HG03025 (cell line): ENCODE measurements at regions not wholly inside any gene's neighbourhood (a gene's known extent, or its start where the extent isn't known, plus 50 kb on each side); places are given as distances from the start of the nearest gene placed in this dataset.

ENCODE experiments used
- ATAC-seq: cut with Tn5 transposase; IDR thresholded peaks from one replicate; pipeline ENCODE4 v1.9.1; 2021; ENCODE audit warnings: mild to moderate bottlenecking, moderate library complexity; ENCODE audit not compliant: unreplicated experiment, low FRiP score

DNA sequence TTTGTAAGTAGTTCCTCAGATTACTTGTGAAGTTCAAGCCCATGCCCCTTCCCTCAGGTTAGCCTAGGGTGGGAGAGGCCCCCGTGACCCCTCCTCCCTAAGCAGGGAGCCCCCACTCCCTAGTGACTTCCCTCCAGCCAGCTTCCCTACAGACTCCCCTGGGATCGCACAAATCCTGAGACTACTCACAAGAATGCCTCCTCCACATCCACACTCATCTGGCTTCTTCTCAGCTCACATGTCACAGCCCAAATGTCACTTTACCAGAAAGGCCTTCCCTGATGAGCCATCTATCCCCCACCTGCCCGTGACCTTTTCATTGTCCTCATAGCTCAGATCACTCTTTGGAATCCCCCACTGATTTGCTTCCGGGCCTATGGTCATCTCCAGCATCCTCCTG, 96.7 kb upstream of the ARAP3 start:
- ATAC-seq = no peak

DNA sequence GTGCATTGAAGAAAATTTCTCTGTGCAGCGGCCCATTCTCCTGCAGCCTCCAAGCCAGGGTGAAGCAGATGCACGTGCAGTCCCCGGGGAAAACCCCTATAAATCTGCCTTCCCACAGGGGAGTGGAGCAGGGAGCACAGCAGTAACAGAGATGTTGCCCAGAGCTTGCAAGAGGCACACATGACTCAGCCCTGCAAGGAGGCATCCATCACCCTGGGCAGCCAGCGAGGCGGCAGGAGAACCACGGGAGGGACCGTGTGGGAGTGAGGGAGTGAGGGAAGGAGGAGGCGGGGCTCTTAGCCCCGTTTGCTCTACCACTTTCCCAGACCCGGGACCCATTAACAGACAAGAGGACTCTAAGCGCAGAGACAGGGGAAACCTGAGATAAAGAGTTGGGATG, 96.2 kb upstream of the ARAP3 start:
- no peak for ATAC-seq

DNA sequence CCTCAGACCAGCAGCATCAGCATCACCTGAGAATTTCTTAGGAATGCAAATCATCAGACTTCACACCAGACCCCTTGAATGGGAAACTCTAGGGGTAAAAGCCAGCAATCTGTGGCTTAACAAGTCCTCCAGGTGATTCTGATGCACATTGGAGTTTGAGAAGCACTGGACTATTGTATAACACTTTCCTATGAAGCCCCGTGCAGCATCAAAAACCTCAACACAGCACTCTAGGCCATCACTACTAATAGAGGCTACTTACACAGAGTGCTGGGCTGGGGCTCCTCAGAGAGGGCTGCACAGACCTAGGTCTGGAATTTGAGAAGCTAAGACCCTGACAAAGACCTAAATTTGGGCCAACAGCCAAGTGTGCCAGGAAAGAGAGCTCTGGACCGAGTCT, 95.7 kb upstream of the ARAP3 start:
- no peak for ATAC-seq

DNA sequence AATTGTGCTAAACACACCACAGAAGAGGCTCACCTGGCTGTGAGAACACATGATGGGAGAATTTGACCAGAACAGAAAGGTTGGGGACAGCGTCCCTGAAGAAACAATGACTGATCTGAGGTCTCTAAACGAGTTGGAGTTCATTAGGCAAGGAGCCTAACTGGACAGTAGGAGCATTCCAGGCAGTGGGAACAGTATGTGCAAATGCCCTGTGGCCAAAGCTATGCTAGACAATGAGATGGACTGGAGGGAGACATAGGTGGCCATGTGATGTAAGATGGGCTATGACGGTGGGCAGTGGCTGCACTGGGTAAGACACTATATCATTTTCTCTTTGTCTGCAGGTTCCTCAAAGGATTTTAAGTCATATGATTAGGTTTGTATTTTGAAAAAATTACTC, 95.1 kb upstream of the ARAP3 start:
- no peak for ATAC-seq

DNA sequence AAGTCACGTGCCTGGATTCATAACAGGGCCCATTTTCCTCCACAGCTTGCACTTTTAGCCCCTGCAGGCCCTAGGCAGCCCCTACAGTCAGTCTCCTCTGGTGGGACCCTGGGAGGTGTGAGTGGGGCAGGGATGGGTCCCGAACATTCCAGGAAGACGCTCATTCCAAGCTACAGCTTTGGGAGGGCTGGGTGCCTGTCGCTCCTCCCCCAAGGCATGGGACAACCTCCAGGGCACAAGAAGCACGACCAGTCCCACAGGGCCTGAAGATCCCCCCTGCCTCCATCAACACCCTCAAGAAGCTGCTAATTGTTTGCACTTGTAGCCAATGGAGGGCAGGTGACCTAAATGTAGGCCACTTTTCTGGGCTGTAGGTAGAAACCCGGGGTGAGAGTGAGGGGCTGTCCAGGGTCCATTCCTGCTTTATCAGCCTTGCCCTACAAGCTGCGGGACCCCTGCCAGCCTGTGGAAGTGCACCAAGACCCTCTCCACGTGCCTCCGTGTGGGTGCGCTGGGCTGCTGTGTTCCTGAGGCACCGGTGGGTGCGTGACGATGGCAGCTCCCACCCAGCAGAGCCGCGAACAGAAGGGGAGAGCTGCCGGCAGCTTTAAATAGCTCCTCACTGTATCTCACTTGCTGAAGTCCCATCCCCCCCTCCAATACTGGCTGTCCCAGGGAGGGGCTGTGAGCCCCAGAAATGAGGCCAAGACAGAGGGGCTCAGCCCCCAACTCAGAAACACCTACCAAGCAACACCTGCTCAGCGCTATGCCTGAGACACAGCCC, 91.9 kb upstream of the ARAP3 start:
- ATAC-seq = no peak

DNA sequence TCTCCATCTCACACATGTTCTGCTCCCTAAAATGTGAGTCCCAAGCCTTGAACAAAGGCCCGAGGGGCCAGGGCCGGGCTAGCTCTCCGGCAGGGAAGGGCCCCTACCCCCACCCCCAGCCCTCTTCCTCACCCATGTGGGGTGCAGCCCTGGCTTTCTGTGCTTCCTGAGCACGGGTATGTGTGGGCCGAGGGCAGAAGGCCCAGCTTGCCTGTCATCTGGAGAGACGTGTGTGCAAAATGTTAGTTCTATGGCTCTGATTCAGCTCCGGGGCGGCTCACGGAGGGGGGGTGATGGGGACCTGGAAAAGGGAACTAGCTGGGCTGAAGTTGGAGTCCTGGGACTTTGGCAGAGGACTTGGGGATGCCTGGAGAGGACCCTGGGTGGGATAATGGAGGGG, 90.3 kb upstream of the ARAP3 start:
- ATAC-seq = no peak

DNA sequence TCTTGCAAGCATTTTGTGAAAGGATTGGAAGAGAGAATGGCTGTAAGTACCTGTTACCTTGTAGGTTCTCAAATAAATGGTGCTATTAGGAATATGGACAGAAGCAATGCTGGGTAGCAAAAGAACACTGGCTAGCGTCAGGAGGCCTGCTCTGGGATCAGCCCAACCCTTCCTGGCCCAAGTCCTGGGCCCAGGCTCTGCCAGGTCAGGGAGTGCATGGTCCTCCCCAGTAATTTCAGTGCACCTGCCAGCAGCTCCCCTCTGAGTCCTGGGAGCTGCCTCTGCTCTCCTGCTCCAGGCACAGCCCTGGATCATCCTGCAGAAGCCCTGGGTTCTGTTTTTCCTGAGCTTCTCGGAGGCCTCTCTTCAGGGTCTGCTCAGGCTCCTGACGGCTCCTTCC, 89.5 kb upstream of the ARAP3 start:
- ATAC-seq = no peak

DNA sequence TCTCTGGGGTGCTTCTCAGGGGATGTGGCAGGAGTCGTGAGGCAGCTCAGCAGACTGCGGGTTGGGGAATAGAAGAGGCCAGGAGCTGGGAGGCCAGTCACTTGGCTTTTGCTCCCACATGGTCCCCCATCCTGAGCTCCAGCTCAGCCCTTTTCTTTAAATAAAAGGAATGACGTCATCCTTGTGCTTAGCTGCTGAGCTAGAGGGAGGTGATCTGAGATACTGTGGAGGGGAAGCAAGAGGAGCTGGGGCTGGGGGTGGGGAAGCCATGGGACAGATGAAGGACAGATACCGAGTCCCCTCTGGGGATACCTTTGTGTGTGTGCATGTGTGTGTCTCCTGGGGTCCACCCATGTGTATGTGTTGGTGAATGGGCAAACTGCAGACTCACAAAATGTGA, 89.0 kb upstream of the ARAP3 start:
- no peak for ATAC-seq

DNA sequence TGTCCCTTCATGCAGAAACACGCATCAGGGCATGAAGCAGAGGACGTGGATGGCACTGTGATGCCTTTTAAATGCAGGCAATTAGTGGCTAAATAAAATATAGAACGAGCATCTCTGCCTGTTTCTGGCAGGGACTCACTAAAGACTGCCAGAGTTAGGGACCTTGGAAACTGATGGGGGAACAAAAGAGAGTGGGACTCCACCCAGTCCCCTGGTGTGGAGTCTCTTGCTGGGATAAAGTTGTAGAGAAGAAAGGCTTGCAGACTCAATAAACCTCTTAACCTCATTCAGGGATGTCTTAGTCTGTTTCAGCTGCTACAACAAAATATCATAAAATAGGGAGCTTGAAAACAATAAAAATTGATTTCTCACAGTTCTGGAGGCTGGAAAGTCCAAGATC, 87.6 kb upstream of the ARAP3 start:
- no peak for ATAC-seq

DNA sequence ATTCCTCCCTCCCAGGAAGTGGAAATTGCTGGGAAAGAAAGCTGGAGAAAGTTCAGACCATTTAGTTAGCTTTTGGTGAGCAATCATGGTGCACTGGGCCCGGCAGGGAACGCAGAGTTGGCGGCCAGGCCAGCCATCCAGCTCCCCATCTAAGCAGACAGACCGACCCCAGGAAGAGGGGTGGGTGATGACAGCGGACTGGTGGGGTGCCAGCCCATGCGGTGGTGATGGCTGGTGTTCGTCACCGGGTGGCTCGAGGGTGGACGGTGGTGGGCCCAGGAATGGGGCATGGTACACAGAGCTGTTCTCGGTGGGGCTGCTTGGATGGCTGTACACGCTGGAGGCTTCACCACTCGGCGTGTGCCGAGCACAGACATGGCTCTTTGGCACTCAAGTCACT, 85.6 kb upstream of the ARAP3 start:
- ATAC-seq = no peak

DNA sequence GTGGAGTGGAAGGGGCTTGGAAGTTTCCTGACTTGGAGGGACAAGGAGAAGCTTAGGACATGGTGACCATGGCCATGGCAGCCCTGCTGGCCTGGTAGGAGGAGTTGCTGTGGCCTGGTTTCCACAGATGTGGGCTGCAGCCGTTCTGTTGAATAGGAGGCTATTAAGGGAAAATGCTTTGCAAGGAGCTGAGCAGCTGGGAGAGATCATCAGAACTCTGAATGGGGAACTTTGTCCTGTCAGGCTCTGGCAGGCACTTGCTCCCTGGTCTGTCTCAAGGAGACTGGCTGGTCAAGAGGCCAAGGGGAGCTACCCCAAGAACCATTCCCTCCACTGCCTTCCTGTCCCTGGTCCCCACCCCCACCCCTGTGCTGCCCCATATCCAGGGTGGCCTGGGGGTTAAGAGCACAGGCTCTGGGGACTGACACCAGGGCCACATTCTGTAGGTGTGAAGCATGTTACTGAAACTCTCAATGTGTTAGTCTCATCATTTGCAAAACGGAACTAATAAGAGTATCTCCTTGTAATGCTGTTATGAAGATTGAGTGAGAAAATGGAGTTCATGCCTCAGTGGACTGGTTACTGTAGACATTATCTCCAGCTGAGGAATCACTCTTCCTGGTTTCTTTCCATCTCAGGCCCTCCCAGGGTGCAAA, 84.0 kb upstream of the ARAP3 start:
- ATAC-seq = no peak

DNA sequence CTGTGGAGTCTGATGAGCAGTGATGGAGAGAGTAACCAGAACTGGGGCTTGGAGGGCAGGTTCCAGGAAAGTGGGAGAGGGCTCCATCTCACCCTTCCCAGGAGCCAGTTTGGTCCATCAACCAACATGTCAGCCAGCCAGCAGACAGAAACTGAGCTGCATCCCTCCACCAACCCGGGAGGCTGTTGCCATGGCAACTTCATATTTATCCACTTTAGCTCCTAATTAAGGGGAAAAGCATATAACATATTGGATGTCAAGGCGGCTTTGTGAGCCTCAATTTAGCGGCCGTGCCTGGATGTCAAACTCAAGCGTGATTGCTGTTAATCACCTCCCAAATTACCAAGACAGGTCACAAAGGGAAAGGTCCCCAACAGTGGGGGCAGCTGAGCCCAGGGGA, 81.5 kb upstream of the ARAP3 start:
- no peak for ATAC-seq

DNA sequence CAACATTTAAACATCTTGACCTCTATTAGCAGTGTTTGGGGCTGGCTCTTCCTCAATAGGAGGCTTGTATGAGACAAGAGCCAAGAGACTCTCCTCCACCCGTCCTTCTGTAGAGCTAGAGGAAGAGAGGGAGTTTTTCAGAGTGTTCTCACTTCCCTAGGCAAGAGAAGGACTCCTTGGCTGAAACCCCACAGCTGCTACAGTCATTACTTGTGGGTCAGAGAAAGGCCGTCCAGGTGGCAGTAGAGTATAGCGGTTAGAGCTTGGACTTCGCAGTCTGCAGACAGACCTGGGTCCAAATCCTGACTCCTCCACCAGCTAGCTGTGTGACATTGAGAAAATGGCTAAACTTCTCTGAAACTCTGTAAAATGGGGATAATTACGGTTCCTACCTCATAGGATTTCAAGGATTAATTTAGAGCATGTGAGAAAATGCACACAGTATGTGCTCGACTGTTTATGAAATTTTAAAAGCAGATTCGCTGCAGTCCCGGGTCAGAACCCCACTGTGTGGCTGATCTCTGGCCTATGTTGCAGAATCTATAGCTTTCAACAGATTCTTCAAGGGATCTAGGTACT, 80.8 kb upstream of the ARAP3 start:
- peak; percentile 72 for ATAC-seq

DNA sequence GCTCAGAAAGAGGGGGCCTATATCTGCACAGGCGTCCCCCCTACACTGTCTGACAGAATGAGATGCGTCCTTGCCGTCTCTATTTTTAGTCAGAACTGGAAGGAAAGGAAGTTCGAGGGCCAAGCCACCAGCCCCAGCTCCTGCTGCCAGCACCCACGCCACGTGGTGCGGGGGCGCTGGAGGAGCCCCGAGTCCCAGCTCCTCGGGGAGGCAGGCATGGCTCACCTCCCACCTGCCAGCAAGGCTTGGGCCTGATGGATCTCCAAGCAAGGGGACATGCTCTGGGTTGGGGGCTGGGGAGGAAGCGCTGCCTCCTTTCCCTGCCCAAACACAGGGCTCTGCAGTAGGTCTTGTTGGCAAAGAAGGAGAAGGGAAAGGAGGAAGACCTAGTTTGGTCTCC, 80.3 kb upstream of the ARAP3 start:
- no peak for ATAC-seq

DNA sequence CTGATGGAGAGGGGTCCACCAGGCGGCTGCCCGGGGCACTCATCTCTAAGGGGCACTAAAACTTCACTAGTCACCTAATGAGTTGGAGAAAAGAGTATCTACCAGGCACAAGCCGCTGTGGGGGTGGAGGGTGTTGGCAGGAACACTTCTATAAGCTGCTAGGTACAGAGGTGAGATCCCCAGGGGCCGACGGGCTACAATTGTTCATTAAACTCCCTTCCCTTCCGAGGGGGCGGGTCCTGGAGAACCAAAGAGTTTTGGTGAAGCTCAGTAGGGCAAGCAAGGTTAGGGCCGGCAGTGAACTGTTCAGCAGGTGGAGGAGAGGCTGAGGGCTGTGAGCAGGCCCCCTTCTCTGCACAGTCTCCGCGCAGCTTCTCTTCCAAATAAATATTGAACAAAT, 78.7 kb upstream of the ARAP3 start:
- no peak for ATAC-seq

DNA sequence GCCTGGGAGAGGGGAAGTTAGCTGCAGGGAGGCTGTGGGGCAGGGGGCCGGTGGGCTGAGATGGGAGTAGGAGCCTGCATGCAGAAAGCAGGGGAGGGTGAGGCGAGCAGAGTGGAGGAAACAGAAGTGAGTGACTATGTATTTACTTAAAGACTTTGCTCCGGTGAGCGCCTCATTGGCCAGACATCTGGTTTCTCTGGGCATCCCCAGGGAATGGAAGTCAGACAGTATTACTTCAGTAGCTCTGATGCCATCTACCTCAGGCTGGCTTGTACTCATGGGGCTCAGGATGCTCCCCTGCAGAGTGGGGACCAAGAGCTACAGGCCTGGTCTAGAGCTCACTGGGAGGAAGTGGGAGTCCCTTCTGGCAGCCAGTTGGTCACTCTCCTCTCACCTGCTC, 78.2 kb upstream of the ARAP3 start:
- no peak for ATAC-seq

DNA sequence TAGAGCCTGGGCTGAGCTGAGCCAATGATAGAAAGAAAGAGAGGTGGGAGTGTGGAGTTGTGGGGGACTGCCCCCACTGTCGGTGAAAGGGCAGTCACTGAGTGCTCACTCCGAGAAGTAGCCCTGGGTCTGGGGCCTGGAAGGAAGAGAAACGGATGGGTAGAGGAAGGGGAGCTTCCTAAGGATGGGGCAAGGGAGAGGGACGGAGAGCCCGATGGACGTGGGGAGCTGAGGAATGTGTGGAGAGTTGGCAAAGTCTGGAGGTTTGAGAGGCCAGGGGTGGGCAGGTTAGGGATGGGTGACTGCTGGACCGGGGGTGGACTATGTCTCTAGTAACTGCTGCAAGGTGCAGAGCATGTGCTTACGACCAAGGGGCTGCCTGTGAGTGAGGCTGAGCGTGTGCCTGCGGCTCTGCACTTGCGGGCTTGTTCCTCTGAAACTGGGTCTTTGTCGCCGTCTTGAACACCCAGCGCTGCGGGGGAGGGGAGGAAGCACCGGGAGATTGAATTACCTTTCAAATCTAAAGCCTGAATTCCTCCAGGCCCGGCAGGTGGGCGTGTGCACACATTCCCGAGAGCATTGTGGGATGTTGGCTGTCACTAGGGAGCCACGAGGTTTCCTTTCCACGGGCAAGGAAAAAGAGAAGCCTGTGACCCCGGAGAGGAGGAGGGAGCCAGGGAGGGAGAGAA, 76.4 kb upstream of the ARAP3 start:
- ATAC-seq = no peak

DNA sequence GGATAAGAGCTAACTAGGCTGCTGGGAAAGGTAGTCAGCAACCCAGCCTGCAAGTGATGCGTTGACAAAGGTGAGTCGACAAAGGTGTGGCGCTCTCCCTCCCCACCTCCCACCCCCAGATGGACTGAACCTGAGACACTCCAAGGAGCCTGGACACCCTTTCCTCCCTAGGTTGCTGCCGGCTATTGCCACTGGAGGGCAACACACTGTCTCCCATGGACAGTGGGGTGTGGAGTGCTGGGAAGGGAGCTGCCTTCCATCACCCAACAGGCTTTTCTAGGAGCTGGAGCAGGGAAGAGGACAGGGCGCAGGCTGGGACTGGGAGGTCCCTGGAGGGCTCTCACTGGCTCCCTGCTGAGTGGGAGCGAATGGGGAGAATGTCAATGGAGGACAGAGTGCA, 75.4 kb upstream of the ARAP3 start:
- ATAC-seq = no peak

DNA sequence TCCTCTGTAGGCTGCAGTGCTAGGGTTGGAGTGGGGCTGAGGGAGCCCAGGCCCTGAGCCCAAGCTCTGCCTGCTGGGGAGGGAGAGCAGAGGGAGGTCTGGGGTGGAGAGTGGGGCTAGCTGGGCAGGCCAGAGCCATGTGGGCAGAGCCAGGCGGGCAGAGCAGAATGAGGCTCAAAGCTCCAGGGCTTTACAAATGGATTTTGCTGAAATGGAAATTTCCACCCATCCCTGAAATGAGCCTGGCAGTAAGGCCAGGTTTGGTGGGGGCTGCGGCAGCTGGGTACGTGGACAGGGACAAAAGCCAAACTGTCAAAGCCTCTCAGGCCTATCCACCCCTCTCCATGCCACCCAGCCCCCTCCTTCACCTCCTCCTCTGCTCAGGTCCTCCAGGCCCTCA, 74.2 kb upstream of the ARAP3 start:
- ATAC-seq = no peak

DNA sequence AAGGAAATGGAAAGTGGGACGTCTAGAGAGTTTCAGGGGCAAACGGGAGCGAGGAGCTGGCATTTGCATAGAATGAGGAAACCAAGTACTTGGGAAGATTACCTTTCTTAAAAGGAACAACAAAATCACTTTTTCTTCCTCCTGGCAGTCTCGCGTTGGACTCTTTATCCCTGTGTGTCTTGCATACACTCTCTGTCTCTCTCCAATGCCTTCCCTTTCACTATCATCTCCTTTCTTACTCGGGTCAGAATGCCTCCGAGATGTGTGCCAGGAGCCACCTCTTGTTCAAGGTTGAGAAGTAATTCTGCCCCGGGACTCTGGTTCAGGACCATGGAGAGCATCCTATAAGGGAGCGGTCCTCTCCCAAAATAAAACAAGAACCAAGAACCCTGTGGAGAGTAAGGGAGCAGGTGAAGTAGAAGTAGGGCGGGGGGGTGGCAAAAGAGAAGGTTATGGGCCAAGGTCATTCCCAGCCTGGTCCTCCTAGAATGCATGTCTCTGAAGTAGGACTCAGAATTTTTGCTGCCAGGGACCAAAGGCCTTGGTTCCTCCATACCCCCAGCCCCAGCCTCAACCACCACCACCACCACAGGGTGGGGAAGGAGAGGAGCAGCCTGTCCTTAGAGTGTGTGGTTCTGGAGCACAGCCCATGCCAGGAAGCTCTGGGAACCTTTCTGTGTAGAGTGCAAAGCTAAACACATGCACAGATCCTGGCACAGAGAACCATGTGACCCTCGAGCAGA, 72.1 kb upstream of the ARAP3 start:
- ATAC-seq = no peak
